CD4-positive, alpha-beta T cell (primary cell): ENCODE measurements at regions not wholly inside any gene's neighbourhood (a gene's known extent, or its start where the extent isn't known, plus 50 kb on each side); places are given as distances from the start of the nearest gene placed in this dataset.

Experiments
- ATAC-seq: fragments of 200-7000 bp; cut with Tn5 transposase; one replicate; pipeline ENCODE4 v1.10.0; 2022; ENCODE audit warnings: mild to moderate bottlenecking; ENCODE audit not compliant: poor library complexity
- CTCF ChIA-PET: fragments of 350-600 bp; sonication (Branson Sonifier 250); formaldehyde crosslinking; loops from one replicate; lab custom pipeline; 2021; ENCODE audit warnings: antibody characterized with exemption, inconsistent platforms; lab: Charles Lee
- POLR2A ChIA-PET: fragments of 350-600 bp; sonication (Branson Sonifier 250); formaldehyde crosslinking; loops from one replicate; lab custom pipeline; 2021; ENCODE audit warnings: antibody characterized with exemption, inconsistent platforms; lab: Charles Lee
- DNase-seq, 14 experiments: peaks; one replicate each; pipeline ENCODE4 v3.0.0-alpha.2; 2013 to 2020; ENCODE audit warnings: mixed read lengths in 2 of 14
- H3K27ac ChIP-seq, 2 donors: one replicate each; pipeline versions ENCODE4 v1.5.1 to v1.7.0; 2013; ENCODE audit warnings: low read length in 2 of 2, low read depth in 1 of 2, mild to moderate bottlenecking in 1 of 2
- H3K27me3 ChIP-seq, 2 experiments: 1 replicate in 1 of 2; 2 replicates in 1 of 2; pipeline versions ENCODE4 v1.6.1 to v1.7.0; 2013; ENCODE audit warnings: low read length in 2 of 2, control low read depth in 1 of 2, mild to moderate bottlenecking in 1 of 2, moderate library complexity in 1 of 2; ENCODE audit not compliant: insufficient read depth in 2 of 2, control insufficient read depth in 1 of 2
- H3K36me3 ChIP-seq: one replicate; pipeline ENCODE4 v1.6.1; 2013; ENCODE audit warnings: low read length, control low read depth; ENCODE audit not compliant: insufficient read depth
- H3K4me1 ChIP-seq: one replicate; pipeline ENCODE4 v1.6.1; 2013; ENCODE audit warnings: low read length, control low read depth; ENCODE audit not compliant: insufficient read depth
- H3K4me3 ChIP-seq: one replicate; pipeline ENCODE4 v1.5.1; 2013; ENCODE audit warnings: mild to moderate bottlenecking, low read length, moderate library complexity
- H3K9me3 ChIP-seq, 2 experiments: 1 replicate in 1 of 2; 2 replicates in 1 of 2; pipeline versions ENCODE4 v1.6.1 to v1.7.0; 2013; ENCODE audit warnings: low read length in 2 of 2, mild to moderate bottlenecking in 2 of 2, control low read depth in 1 of 2, moderate library complexity in 1 of 2; ENCODE audit not compliant: control insufficient read depth in 1 of 2, insufficient read depth in 1 of 2
- H3K27ac Mint-ChIP-seq: one replicate; pipeline ENCODE4 v1.8.0; 2020; ENCODE audit warnings: mixed read lengths
- H3K27me3 Mint-ChIP-seq: one replicate; pipeline ENCODE4 v1.8.0; 2021; ENCODE audit warnings: mixed read lengths
- H3K36me3 Mint-ChIP-seq: one replicate; pipeline ENCODE4 v1.8.0; 2021; ENCODE audit warnings: low read depth, mixed read lengths
- H3K4me1 Mint-ChIP-seq: one replicate; pipeline ENCODE4 v1.8.0; 2021; ENCODE audit warnings: low read depth, mixed read lengths
- H3K4me3 Mint-ChIP-seq: one replicate; pipeline ENCODE4 v1.8.0; 2020; ENCODE audit warnings: mild to moderate bottlenecking, mixed read lengths
- H3K9me3 Mint-ChIP-seq: one replicate; pipeline ENCODE4 v1.8.0; 2020; ENCODE audit warnings: mixed read lengths
- intact Hi-C, 2 experiments: fragments of 100-400 bp; cut with DNase I in 1 of 2; cut with micrococcal nuclease in 1 of 2; formaldehyde crosslinking; loops; one replicate each; pipeline versions ENCODE4 v1.15.1 to v1.9.0; 2023 to 2025; cut with DNase I, micrococcal nuclease
- TF ChIP-seq, protein P1 (sequence below): fragments of 200-600 bp; IDR thresholded peaks from one replicate; pipeline ENCODE4 v1.8.0; 2022; ENCODE audit warnings: antibody characterized with exemption, mild to moderate bottlenecking

DNA sequence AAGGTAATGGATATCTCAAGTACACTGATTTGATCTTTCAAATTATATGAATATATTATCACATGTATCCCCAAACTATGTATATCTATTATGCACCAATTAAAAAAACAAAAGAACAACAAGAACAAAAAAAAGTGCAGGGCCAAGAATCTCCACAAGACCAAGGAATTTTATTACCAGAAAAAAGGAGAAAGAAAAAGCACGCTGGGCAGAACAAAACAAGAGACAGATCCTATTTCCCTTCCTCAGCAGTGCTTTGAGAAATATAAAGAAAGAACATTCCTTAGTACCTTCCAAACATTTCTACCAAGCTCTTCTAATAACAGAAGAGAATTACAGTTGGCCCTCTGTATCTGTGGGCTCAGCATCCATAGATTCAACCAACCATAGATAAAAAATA lies 144.7 kb upstream of the CREB1 start:
- Histone ChIP-seq H3K27ac (no peak overlapping the region), H3K9me3 (peaks cover 4 to 11% of the 10 kb centered on the region in 2 experiments), H3K4me3 (no peak overlapping the region), H3K27me3 (no peaks in the 10 kb centered on the region), H3K4me1 (no peaks in the 10 kb centered on the region), H3K36me3 (no peaks in the 10 kb centered on the region)
- ChIA-PET POLR2A (no interaction called here), CTCF (no interaction called here)
- Mint-ChIP-seq H3K9me3 (peaks cover 12% of the 10 kb centered on the region), H3K4me3 (no peak overlapping the region), H3K27ac (no peak overlapping the region), H3K36me3 (peaks cover 7% of the 10 kb centered on the region), H3K4me1 (no peaks in the 10 kb centered on the region), H3K27me3 (no peaks in the 10 kb centered on the region)
- ATAC-seq (no peak), DNase-seq (no peak)
- TF ChIP-seq, protein P1, sequence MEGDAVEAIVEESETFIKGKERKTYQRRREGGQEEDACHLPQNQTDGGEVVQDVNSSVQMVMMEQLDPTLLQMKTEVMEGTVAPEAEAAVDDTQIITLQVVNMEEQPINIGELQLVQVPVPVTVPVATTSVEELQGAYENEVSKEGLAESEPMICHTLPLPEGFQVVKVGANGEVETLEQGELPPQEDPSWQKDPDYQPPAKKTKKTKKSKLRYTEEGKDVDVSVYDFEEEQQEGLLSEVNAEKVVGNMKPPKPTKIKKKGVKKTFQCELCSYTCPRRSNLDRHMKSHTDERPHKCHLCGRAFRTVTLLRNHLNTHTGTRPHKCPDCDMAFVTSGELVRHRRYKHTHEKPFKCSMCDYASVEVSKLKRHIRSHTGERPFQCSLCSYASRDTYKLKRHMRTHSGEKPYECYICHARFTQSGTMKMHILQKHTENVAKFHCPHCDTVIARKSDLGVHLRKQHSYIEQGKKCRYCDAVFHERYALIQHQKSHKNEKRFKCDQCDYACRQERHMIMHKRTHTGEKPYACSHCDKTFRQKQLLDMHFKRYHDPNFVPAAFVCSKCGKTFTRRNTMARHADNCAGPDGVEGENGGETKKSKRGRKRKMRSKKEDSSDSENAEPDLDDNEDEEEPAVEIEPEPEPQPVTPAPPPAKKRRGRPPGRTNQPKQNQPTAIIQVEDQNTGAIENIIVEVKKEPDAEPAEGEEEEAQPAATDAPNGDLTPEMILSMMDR: no peak
- intact Hi-C loops: no loop called here

DNA sequence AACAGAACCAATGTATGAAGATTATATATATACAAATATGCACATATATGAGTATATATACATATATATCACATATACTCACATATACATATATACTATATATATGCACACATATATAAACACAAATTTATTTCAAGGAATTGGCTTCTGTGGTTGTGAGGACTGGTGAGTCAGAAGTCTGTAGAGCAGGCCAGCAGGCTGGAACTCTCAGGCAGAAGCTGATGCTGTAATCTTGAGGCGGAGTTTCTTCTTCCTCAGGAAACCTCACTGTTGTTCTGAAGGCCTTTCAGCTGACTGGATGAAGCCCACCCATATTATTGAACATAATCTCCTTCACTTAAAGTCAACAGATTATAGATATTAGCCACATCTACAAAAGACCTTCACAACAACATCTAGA lies 143.9 kb upstream of the CREB1 start:
- Mint-ChIP-seq H3K36me3 (peaks cover 5% of the 10 kb centered on the region), H3K9me3 (peaks cover 12% of the 10 kb centered on the region), H3K27me3 (no peaks in the 10 kb centered on the region), H3K27ac (no peak overlapping the region), H3K4me3 (no peak overlapping the region), H3K4me1 (no peaks in the 10 kb centered on the region)
- DNase-seq (no peak), ATAC-seq (no peak)
- H3K27me3 ChIP-seq: no peaks in the 10 kb centered on the region
- ChIA-PET CTCF (no interaction called here), POLR2A (no interaction called here)
- intact Hi-C loops: no loop called here
- no peaks in the 10 kb centered on the region for H3K36me3 ChIP-seq
- H3K4me1 ChIP-seq: no peaks in the 10 kb centered on the region
- TF ChIP-seq, protein P1: no peak
- H3K27ac ChIP-seq: no peak overlapping the region
- peaks cover 4 to 11% of the 10 kb centered on the region in 2 experiments for H3K9me3 ChIP-seq
- H3K4me3 ChIP-seq: no peak overlapping the region

DNA sequence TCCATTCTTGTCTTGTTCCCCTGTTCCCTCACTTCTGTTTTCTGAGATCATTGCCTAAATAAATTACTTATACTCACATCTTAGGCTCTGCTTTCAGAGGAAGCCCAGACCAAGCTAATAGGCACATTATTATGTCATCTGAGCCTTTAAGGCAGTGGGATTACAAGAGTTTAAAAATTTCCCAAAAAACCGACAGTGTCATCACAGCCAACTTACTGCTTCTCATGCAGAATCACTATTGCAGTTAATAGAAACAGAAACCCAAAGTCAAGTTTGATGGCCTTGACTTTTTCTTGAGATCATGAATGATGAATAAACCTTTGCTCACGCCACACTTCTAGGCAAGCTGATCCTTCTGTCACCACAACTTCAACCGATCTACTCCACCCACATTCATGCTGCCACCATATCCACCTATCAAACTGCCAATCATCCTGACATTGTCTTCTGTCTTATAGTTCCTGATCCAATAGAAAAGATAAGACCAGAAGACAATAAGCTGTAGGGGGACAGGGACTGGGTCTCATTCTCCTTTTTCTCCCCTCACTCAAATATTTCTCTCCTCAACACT lies 142.7 kb upstream of the CREB1 start:
- Mint-ChIP-seq H3K4me1 (no peaks in the 10 kb centered on the region), H3K27me3 (no peaks in the 10 kb centered on the region), H3K27ac (no peak overlapping the region), H3K4me3 (no peak overlapping the region), H3K36me3 (peaks cover 5% of the 10 kb centered on the region), H3K9me3 (peaks cover 8% of the 10 kb centered on the region)
- DNase-seq (no peak), ATAC-seq (no peak)
- no peak overlapping the region for H3K27ac ChIP-seq
- H3K4me3 ChIP-seq: no peak overlapping the region
- H3K36me3 ChIP-seq: no peaks in the 10 kb centered on the region
- intact Hi-C loops: no loop called here
- no peaks in the 10 kb centered on the region for H3K4me1 ChIP-seq
- CTCF ChIA-PET: no interaction called here
- H3K9me3 ChIP-seq: peaks cover 4 to 8% of the 10 kb centered on the region in 2 experiments
- TF ChIP-seq, protein P1: no peak
- POLR2A ChIA-PET: no interaction called here
- H3K27me3 ChIP-seq: no peaks in the 10 kb centered on the region
